Astrocyte (in vitro differentiated cells and primary cell): ENCODE measurements at regions not wholly inside any gene's neighbourhood (a gene's known extent, or its start where the extent isn't known, plus 50 kb on each side); places are given as distances from the start of the nearest gene placed in this dataset.
"Not testable (repeated sequence)": the region's sequence is repeated elsewhere in the genome, so short reads cannot be mapped to it uniquely, and the experiment has no call there.

Experiments
- CTCF ChIP-seq: IDR thresholded peaks from 2 replicates; pipeline ENCODE4 v1.5.1; 2011; ENCODE audit warnings: low read depth, mild to moderate bottlenecking, inconsistent platforms, low read length, moderate library complexity; ENCODE audit not compliant: insufficient read depth
- EZH2 ChIP-seq: IDR thresholded peaks from 2 replicates; pipeline ENCODE4 v1.6.1; 2012; ENCODE audit warnings: mild to moderate bottlenecking, low read length, inconsistent platforms; ENCODE audit not compliant: insufficient read depth

GRCh38 chr12:8282181-8282580, 54.8 kb upstream of the FAM90A1 start:
- TF ChIP-seq CTCF, EZH2: not testable (repeated sequence)
